ENCODE measurements at regions not wholly inside any gene's neighbourhood (a gene's known extent, or its start where the extent isn't known, plus 50 kb on each side); places are given as distances from the start of the nearest gene placed in this dataset.

- TF ChIP-seq, protein P1, sequence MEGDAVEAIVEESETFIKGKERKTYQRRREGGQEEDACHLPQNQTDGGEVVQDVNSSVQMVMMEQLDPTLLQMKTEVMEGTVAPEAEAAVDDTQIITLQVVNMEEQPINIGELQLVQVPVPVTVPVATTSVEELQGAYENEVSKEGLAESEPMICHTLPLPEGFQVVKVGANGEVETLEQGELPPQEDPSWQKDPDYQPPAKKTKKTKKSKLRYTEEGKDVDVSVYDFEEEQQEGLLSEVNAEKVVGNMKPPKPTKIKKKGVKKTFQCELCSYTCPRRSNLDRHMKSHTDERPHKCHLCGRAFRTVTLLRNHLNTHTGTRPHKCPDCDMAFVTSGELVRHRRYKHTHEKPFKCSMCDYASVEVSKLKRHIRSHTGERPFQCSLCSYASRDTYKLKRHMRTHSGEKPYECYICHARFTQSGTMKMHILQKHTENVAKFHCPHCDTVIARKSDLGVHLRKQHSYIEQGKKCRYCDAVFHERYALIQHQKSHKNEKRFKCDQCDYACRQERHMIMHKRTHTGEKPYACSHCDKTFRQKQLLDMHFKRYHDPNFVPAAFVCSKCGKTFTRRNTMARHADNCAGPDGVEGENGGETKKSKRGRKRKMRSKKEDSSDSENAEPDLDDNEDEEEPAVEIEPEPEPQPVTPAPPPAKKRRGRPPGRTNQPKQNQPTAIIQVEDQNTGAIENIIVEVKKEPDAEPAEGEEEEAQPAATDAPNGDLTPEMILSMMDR (IDR thresholded peaks at IDR 0.05; ENCODE audit: control insufficient read depth, extremely low read depth, insufficient read depth): no peak
- no peak for DNase-seq (ENCODE audit: low read depth)
- no peak overlapping the region for H3K4me3 ChIP-seq (ENCODE audit: low read depth, low read length)
These were observed 99.0 kb downstream of the CNTN3 start for GRCh38 chr3:74515451-74515850.

DNA sequence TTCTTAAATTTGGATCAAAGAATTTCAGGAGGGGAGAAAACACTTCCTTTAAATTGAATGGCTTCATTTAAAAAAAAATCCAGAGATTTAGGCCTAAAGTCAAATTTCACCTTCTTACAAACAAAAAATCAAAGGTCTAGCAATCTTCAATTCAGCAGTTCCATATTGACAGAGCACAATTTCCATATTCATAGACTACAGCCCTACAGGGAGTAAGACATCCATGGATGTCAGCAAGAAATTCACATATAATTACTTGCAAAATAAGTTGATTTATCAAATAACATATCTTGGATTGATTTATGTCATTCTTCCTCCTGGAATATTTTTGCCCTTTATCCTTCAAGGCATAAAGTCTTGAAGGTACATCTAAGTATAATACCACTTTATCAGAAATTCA, 103.4 kb downstream of the CNTN3 start:
- H3K4me3 ChIP-seq (ENCODE audit: low read depth, low read length): no peak overlapping the region
- DNase-seq (ENCODE audit: low read depth): no peak
- TF ChIP-seq, protein P1 (IDR thresholded peaks at IDR 0.05; ENCODE audit: control insufficient read depth, extremely low read depth, insufficient read depth): no peak

DNA sequence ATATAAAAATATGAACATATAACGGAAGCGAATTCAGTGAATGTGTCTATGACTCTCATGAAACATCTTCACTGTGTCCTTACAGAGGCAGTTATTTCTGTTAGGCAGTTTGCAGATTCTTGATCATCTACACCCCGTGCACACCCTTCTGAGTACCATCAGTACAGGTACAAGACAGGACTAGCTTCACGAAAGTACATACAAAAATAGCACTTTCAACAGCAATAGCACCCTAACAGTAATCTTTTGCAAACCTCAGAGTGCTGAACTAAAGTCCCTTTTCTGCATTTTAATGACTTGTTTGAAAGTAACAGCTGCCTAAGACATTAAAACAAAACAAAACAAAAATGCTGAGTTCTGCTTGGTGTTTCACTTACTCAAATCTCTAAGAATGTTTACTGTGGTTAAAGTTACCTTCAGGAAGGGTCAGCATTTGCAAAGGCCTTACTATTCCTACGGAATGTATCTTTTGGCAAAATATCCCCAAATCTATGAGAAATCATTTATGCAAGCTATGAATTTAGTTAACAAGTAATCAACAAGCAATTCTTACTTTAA, 104.1 kb downstream of the CNTN3 start:
- TF ChIP-seq, protein P1 (IDR thresholded peaks at IDR 0.05; ENCODE audit: control insufficient read depth, extremely low read depth, insufficient read depth): no peak
- H3K4me3 ChIP-seq (ENCODE audit: low read depth, low read length): no peak overlapping the region
- DNase-seq (ENCODE audit: low read depth): no peak

- TF ChIP-seq, protein P1 (IDR thresholded peaks at IDR 0.05; ENCODE audit: control insufficient read depth, extremely low read depth, insufficient read depth): no peak
- no peak overlapping the region for H3K4me3 ChIP-seq (ENCODE audit: low read depth, low read length)
- DNase-seq (ENCODE audit: low read depth): no peak
These were observed 106.8 kb downstream of the CNTN3 start for GRCh38 chr3:74507691-74508090.

DNA sequence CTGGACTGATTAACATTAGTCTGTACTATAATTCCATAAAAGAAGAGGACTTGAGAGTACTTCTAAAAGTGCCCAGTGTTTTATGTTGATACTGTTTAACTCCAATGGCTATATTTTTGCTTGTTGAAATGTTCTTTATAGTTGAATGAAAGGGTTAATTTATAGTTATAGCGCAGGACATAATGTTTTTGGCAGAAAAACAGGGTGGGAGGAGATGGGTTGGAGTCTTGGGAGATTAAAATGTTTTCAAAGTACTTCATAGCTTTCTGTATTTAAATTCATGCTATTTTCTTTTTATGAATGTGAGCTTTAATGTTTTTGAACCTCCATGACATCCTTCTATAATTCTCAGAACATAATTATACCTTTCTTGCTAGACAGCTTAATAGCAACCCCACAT, 108.2 kb downstream of the CNTN3 start:
- TF ChIP-seq, protein P1 (IDR thresholded peaks at IDR 0.05; ENCODE audit: control insufficient read depth, extremely low read depth, insufficient read depth): no peak
- DNase-seq (ENCODE audit: low read depth): no peak
- no peak overlapping the region for H3K4me3 ChIP-seq (ENCODE audit: low read depth, low read length)

GRCh38 chr3:74501007-74501406, 113.5 kb downstream of the CNTN3 start:
- TF ChIP-seq, protein P1 (IDR thresholded peaks at IDR 0.05; ENCODE audit: control insufficient read depth, extremely low read depth, insufficient read depth): no peak
- DNase-seq (ENCODE audit: low read depth): no peak
- no peak overlapping the region for H3K4me3 ChIP-seq (ENCODE audit: low read depth, low read length)

GRCh38 chr3:74500257-74500656, 114.2 kb downstream of the CNTN3 start:
- H3K4me3 ChIP-seq (ENCODE audit: low read depth, low read length): no peak overlapping the region
- no peak for DNase-seq (ENCODE audit: low read depth)
- TF ChIP-seq, protein P1 (IDR thresholded peaks at IDR 0.05; ENCODE audit: control insufficient read depth, extremely low read depth, insufficient read depth): no peak
